Liver (tissue), 3 donors: ENCODE measurements at regions not wholly inside any gene's neighbourhood (a gene's known extent, or its start where the extent isn't known, plus 50 kb on each side); places are given as distances from the start of the nearest gene placed in this dataset.

Experiments used
- FOXA1 ChIP-seq: IDR thresholded peaks from 2 replicates; pipeline ENCODE4 v1.6.1; 2016; ENCODE audit warnings: antibody characterized with exemption
- RAD21 ChIP-seq, 2 donors: IDR thresholded peaks; 2 replicates each; pipeline ENCODE4 v1.6.1; 2016; ENCODE audit warnings: antibody characterized with exemption in 2 of 2, mild to moderate bottlenecking in 2 of 2
- RXRA ChIP-seq, 2 donors: IDR thresholded peaks; 2 replicates each; pipeline ENCODE4 v1.6.1; 2017 to 2018; ENCODE audit warnings: antibody characterized with exemption in 2 of 2, mild to moderate bottlenecking in 1 of 2
- YY1 ChIP-seq: IDR thresholded peaks from 2 replicates; pipeline ENCODE4 v1.6.1; 2016; ENCODE audit warnings: antibody characterized with exemption, mild to moderate bottlenecking
- TF ChIP-seq, protein P1 (sequence below): fragments of 150-350 bp; IDR thresholded peaks from 2 replicates; pipeline ENCODE4 v1.5.1; 2017; ENCODE audit warnings: improper control_type of control experiment, low read depth, low read length; ENCODE audit not compliant: missing input control
- TF ChIP-seq, protein P2 (sequence below): IDR thresholded peaks from 2 replicates; pipeline ENCODE4 v1.6.1; 2016; ENCODE audit warnings: antibody characterized with exemption
- donor health status: healthy.
- donor health status: healthy.

DNA sequence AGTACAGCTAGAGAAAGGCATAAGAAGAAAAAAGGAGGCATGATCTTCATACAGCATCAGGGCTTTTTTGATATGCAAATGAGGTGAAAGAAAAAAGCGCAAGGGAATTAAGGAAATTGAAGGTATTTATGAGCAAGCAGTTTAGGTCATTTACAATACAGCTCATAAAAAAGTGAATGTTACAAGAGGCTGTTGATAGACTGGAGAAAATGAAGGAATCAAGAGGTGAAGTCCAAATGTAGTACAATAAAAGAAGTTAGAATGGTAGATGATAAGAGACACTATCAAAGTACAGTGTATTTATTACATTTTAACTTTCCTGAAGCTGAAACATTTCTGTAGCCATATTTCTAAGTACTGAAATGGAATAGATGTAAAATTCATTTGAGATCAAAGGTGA, 1349.5 kb downstream of the ADGRL3 start:
- TF ChIP-seq, protein P1, sequence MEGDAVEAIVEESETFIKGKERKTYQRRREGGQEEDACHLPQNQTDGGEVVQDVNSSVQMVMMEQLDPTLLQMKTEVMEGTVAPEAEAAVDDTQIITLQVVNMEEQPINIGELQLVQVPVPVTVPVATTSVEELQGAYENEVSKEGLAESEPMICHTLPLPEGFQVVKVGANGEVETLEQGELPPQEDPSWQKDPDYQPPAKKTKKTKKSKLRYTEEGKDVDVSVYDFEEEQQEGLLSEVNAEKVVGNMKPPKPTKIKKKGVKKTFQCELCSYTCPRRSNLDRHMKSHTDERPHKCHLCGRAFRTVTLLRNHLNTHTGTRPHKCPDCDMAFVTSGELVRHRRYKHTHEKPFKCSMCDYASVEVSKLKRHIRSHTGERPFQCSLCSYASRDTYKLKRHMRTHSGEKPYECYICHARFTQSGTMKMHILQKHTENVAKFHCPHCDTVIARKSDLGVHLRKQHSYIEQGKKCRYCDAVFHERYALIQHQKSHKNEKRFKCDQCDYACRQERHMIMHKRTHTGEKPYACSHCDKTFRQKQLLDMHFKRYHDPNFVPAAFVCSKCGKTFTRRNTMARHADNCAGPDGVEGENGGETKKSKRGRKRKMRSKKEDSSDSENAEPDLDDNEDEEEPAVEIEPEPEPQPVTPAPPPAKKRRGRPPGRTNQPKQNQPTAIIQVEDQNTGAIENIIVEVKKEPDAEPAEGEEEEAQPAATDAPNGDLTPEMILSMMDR: no peak
- TF ChIP-seq, protein P2, sequence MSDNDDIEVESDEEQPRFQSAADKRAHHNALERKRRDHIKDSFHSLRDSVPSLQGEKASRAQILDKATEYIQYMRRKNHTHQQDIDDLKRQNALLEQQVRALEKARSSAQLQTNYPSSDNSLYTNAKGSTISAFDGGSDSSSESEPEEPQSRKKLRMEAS: no peak
- no peak for TF ChIP-seq RAD21 (IDR thresholded peaks at IDR 0.05)
- no peak for TF ChIP-seq YY1
- TF ChIP-seq FOXA1: no peak
- TF ChIP-seq RXRA (IDR thresholded peaks at IDR 0.05): no peak
